Activated naive CD8-positive, alpha-beta T cell (primary cell): ENCODE measurements at regions not wholly inside any gene's neighbourhood (a gene's known extent, or its start where the extent isn't known, plus 50 kb on each side); places are given as distances from the start of the nearest gene placed in this dataset.

ENCODE experiments used
- H3K27ac Mint-ChIP-seq: one replicate; pipeline ENCODE4 v1.8.0; 2021; ENCODE audit warnings: mixed read lengths
- H3K27me3 Mint-ChIP-seq: one replicate; pipeline ENCODE4 v1.8.0; 2021; ENCODE audit warnings: mixed read lengths
- H3K36me3 Mint-ChIP-seq: one replicate; pipeline ENCODE4 v1.8.0; 2021; ENCODE audit warnings: mixed read lengths
- H3K4me1 Mint-ChIP-seq: one replicate; pipeline ENCODE4 v1.8.0; 2021; ENCODE audit warnings: low read depth, mixed read lengths
- H3K4me3 Mint-ChIP-seq: one replicate; pipeline ENCODE4 v1.8.0; 2021; ENCODE audit warnings: mild to moderate bottlenecking, mixed read lengths
- H3K9me3 Mint-ChIP-seq: one replicate; pipeline ENCODE4 v1.8.0; 2021; ENCODE audit warnings: low read depth, mixed read lengths

GRCh38 chr20:58162986-58163385 lies 65.5 kb downstream of the ANKRD60 start:
- no peaks in the 10 kb centered on the region for H3K4me1 Mint-ChIP-seq
- no peaks in the 10 kb centered on the region for H3K9me3 Mint-ChIP-seq
- H3K4me3 Mint-ChIP-seq = no peak overlapping the region
- no peaks in the 10 kb centered on the region for H3K36me3 Mint-ChIP-seq
- H3K27ac Mint-ChIP-seq = no peak overlapping the region
- peaks cover 2% of the 10 kb centered on the region for H3K27me3 Mint-ChIP-seq

GRCh38 chr20:58161192-58161591 lies 67.3 kb downstream of the ANKRD60 start:
- H3K36me3 Mint-ChIP-seq = no peaks in the 10 kb centered on the region
- no peak overlapping the region for H3K27ac Mint-ChIP-seq
- H3K27me3 Mint-ChIP-seq = peaks cover 2% of the 10 kb centered on the region
- H3K9me3 Mint-ChIP-seq = no peaks in the 10 kb centered on the region
- H3K4me3 Mint-ChIP-seq = no peak overlapping the region
- no peaks in the 10 kb centered on the region for H3K4me1 Mint-ChIP-seq

- Mint-ChIP-seq H3K9me3 (no peaks in the 10 kb centered on the region), H3K27ac (no peak overlapping the region), H3K36me3 (no peaks in the 10 kb centered on the region), H3K27me3 (peaks cover 2% of the 10 kb centered on the region), H3K4me1 (no peaks in the 10 kb centered on the region), H3K4me3 (no peak overlapping the region)
These were observed 67.9 kb downstream of the ANKRD60 start for GRCh38 chr20:58160451-58161061.

- no peak overlapping the region for H3K27ac Mint-ChIP-seq
- no peaks in the 10 kb centered on the region for H3K36me3 Mint-ChIP-seq
- H3K27me3 Mint-ChIP-seq = peaks cover 12% of the 10 kb centered on the region
- H3K4me3 Mint-ChIP-seq = no peak overlapping the region
- H3K4me1 Mint-ChIP-seq = peaks cover 2% of the 10 kb centered on the region
- no peaks in the 10 kb centered on the region for H3K9me3 Mint-ChIP-seq
These were observed 73.1 kb downstream of the ANKRD60 start for GRCh38 chr20:58155148-58155925.

- H3K27ac Mint-ChIP-seq = no peak overlapping the region
- no peak overlapping the region for H3K4me3 Mint-ChIP-seq
- peaks cover 21% of the 10 kb centered on the region for H3K27me3 Mint-ChIP-seq
- no peaks in the 10 kb centered on the region for H3K9me3 Mint-ChIP-seq
- H3K4me1 Mint-ChIP-seq = peaks cover 5% of the 10 kb centered on the region
- no peaks in the 10 kb centered on the region for H3K36me3 Mint-ChIP-seq
These were observed 74.3 kb downstream of the ANKRD60 start for GRCh38 chr20:58154113-58154512.

GRCh38 chr20:58153121-58153520 lies 75.3 kb downstream of the ANKRD60 start:
- Mint-ChIP-seq H3K36me3 (no peaks in the 10 kb centered on the region), H3K9me3 (no peaks in the 10 kb centered on the region), H3K4me3 (no peak overlapping the region), H3K27ac (no peak overlapping the region), H3K27me3 (peaks cover 29% of the 10 kb centered on the region), H3K4me1 (peaks cover 5% of the 10 kb centered on the region)

GRCh38 chr20:58150772-58151171 lies 77.7 kb downstream of the ANKRD60 start:
- H3K4me1 Mint-ChIP-seq = peaks cover 5% of the 10 kb centered on the region
- H3K27ac Mint-ChIP-seq = no peak overlapping the region
- H3K27me3 Mint-ChIP-seq = peaks cover 31% of the 10 kb centered on the region
- H3K9me3 Mint-ChIP-seq = no peaks in the 10 kb centered on the region
- H3K4me3 Mint-ChIP-seq = no peak overlapping the region
- H3K36me3 Mint-ChIP-seq = no peaks in the 10 kb centered on the region

- Mint-ChIP-seq H3K36me3 (no peaks in the 10 kb centered on the region), H3K27ac (no peak overlapping the region), H3K27me3 (peaks cover 33% of the 10 kb centered on the region), H3K4me1 (peaks cover 5% of the 10 kb centered on the region), H3K9me3 (no peaks in the 10 kb centered on the region), H3K4me3 (no peak overlapping the region)
These were observed 78.9 kb downstream of the ANKRD60 start for GRCh38 chr20:58149437-58150091.

- Mint-ChIP-seq H3K36me3 (no peaks in the 10 kb centered on the region), H3K9me3 (no peaks in the 10 kb centered on the region), H3K27ac (no peak overlapping the region), H3K27me3 (peaks cover 33% of the 10 kb centered on the region), H3K4me3 (no peak overlapping the region), H3K4me1 (peaks cover 5% of the 10 kb centered on the region)
These were observed 79.6 kb downstream of the ANKRD60 start for GRCh38 chr20:58148891-58149290.

- H3K4me1 Mint-ChIP-seq = peaks cover 5% of the 10 kb centered on the region
- H3K36me3 Mint-ChIP-seq = no peaks in the 10 kb centered on the region
- H3K27ac Mint-ChIP-seq = no peak overlapping the region
- no peak overlapping the region for H3K4me3 Mint-ChIP-seq
- H3K27me3 Mint-ChIP-seq = peaks cover 32% of the 10 kb centered on the region
- H3K9me3 Mint-ChIP-seq = no peaks in the 10 kb centered on the region
These were observed 80.7 kb downstream of the ANKRD60 start for GRCh38 chr20:58147628-58148370.

GRCh38 chr20:58146746-58147140 lies 81.7 kb downstream of the ANKRD60 start:
- no peak overlapping the region for H3K4me3 Mint-ChIP-seq
- H3K4me1 Mint-ChIP-seq = peaks cover 5% of the 10 kb centered on the region
- no peaks in the 10 kb centered on the region for H3K36me3 Mint-ChIP-seq
- peaks cover 28% of the 10 kb centered on the region for H3K27me3 Mint-ChIP-seq
- no peak overlapping the region for H3K27ac Mint-ChIP-seq
- no peaks in the 10 kb centered on the region for H3K9me3 Mint-ChIP-seq

- no peaks in the 10 kb centered on the region for H3K36me3 Mint-ChIP-seq
- H3K4me1 Mint-ChIP-seq = peaks cover 5% of the 10 kb centered on the region
- no peak overlapping the region for H3K27ac Mint-ChIP-seq
- no peaks in the 10 kb centered on the region for H3K9me3 Mint-ChIP-seq
- H3K27me3 Mint-ChIP-seq = peaks cover 28% of the 10 kb centered on the region
- no peak overlapping the region for H3K4me3 Mint-ChIP-seq
These were observed 82.2 kb downstream of the ANKRD60 start for GRCh38 chr20:58146081-58146745.

- no peaks in the 10 kb centered on the region for H3K9me3 Mint-ChIP-seq
- peaks cover 5% of the 10 kb centered on the region for H3K4me1 Mint-ChIP-seq
- H3K27me3 Mint-ChIP-seq = peaks cover 27% of the 10 kb centered on the region
- no peaks in the 10 kb centered on the region for H3K36me3 Mint-ChIP-seq
- no peak overlapping the region for H3K27ac Mint-ChIP-seq
- no peak overlapping the region for H3K4me3 Mint-ChIP-seq
These were observed 82.9 kb downstream of the ANKRD60 start for GRCh38 chr20:58145506-58146080.

GRCh38 chr20:58144096-58144495 lies 84.4 kb downstream of the ANKRD60 start:
- no peaks in the 10 kb centered on the region for H3K4me1 Mint-ChIP-seq
- H3K27ac Mint-ChIP-seq = no peak overlapping the region
- H3K36me3 Mint-ChIP-seq = no peaks in the 10 kb centered on the region
- no peak overlapping the region for H3K4me3 Mint-ChIP-seq
- H3K9me3 Mint-ChIP-seq = no peaks in the 10 kb centered on the region
- peaks cover 18% of the 10 kb centered on the region for H3K27me3 Mint-ChIP-seq
